ENCODE measurements at regions not wholly inside any gene's neighbourhood (a gene's known extent, or its start where the extent isn't known, plus 50 kb on each side); places are given as distances from the start of the nearest gene placed in this dataset.

- DNase-seq (ENCODE audit: insufficient read length, low spot score) (no peak), FAIRE-seq (no peak)
- TF ChIP-seq, protein P1, sequence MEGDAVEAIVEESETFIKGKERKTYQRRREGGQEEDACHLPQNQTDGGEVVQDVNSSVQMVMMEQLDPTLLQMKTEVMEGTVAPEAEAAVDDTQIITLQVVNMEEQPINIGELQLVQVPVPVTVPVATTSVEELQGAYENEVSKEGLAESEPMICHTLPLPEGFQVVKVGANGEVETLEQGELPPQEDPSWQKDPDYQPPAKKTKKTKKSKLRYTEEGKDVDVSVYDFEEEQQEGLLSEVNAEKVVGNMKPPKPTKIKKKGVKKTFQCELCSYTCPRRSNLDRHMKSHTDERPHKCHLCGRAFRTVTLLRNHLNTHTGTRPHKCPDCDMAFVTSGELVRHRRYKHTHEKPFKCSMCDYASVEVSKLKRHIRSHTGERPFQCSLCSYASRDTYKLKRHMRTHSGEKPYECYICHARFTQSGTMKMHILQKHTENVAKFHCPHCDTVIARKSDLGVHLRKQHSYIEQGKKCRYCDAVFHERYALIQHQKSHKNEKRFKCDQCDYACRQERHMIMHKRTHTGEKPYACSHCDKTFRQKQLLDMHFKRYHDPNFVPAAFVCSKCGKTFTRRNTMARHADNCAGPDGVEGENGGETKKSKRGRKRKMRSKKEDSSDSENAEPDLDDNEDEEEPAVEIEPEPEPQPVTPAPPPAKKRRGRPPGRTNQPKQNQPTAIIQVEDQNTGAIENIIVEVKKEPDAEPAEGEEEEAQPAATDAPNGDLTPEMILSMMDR (IDR thresholded peaks at IDR 0.05; ENCODE audit: insufficient read depth, missing control alignments): no peak
Measured at GRCh38 chr4:116522922-116523321, 562.5 kb downstream of the TRAM1L1 start.

DNA sequence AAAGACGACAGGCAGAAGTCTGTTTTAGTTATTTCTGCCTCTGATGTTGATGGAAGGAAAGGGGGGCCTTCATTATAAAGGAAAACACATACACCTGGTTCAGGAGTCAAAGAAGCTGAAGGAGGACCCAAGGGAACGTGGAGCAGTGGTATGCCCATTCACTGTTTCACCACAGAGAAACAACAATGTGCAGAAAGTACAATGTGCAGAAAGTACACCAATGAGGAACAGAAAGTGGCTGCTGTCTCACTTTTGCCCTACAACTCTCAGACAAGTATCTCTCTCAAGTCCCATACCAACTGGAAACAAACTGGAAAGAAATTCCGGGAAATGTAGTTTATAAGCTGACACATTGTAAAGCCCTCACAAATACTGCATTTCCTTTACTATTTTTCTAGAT lies 564.5 kb downstream of the TRAM1L1 start:
- FAIRE-seq (no peak), DNase-seq (ENCODE audit: insufficient read length, low spot score) (no peak)
- TF ChIP-seq, protein P1 (IDR thresholded peaks at IDR 0.05; ENCODE audit: insufficient read depth, missing control alignments): no peak

DNA sequence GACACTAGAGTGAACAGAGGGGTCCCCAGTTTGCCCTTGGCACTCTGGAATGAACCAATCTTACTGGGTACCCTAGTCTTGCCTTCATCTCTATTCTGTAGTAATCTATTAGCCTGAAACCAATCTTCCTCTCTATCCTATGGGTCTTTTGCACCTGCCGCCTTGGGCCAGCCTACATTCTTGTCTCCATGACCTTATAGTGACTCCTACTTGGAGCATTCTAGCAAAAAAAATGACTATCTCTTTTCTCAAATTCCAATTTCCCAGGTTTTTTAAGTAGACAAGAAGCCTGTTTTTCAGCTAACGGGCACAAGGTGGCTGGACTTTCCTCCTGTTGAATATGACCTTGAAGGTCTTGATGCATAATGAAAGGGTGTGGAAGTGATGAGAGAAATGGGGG lies 568.7 kb downstream of the TRAM1L1 start:
- DNase-seq (ENCODE audit: insufficient read length, low spot score) (no peak), FAIRE-seq (no peak)
- TF ChIP-seq, protein P1 (IDR thresholded peaks at IDR 0.05; ENCODE audit: insufficient read depth, missing control alignments): no peak

DNA sequence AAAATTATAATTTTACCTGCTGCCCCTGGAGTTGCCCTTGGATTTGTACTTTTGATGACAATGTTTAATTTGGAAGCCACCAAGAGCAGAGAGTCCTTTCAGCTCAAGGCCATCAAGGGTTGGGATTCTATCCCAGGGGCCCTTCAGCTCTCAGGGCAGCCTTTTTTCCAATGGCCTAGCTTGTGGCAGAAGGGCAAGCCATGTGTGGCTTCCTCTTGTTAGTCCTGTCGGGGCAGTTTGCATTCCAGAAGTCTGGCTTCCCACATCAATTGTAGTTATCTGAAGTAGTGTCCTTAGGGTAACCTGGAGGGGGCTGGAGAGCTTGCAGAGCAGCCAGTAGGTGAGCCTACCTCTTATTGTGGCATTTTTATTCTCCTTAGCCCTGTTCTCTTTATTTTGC lies 569.4 kb downstream of the TRAM1L1 start:
- FAIRE-seq (no peak), DNase-seq (ENCODE audit: insufficient read length, low spot score) (no peak)
- TF ChIP-seq, protein P1 (IDR thresholded peaks at IDR 0.05; ENCODE audit: insufficient read depth, missing control alignments): no peak

GRCh38 chr4:116512552-116512951 lies 572.8 kb downstream of the TRAM1L1 start:
- FAIRE-seq (no peak), DNase-seq (ENCODE audit: insufficient read length, low spot score) (no peak)
- TF ChIP-seq, protein P1 (IDR thresholded peaks at IDR 0.05; ENCODE audit: insufficient read depth, missing control alignments): no peak

DNA sequence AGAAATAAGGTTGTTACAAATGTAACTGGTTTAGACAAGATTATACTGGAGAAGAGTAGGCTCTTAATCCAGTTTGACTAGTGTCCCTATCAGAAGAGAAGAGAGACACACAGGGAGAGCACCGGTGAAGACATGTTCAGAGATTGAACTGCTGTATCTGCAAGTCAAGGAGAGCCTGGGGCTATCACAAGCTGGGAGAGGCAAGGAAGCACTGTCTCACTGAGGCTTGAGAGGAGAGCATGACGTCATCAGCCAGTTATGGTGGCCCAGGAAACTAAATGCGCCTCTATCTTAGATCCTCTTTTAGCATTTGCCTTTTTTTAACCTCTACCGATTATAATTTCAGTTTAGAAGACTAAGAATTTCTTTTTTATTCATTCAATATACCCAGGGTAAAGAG lies 583.4 kb downstream of the TRAM1L1 start:
- no peak for FAIRE-seq
- DNase-seq (ENCODE audit: insufficient read length, low spot score): no peak
- TF ChIP-seq, protein P1 (IDR thresholded peaks at IDR 0.05; ENCODE audit: insufficient read depth, missing control alignments): no peak

GRCh38 chr4:116500225-116500624 lies 585.2 kb downstream of the TRAM1L1 start:
- FAIRE-seq: no peak
- no peak for DNase-seq (ENCODE audit: insufficient read length, low spot score)
- TF ChIP-seq, protein P1 (IDR thresholded peaks at IDR 0.05; ENCODE audit: insufficient read depth, missing control alignments): no peak
